ENCODE measurements at regions not wholly inside any gene's neighbourhood (a gene's known extent, or its start where the extent isn't known, plus 50 kb on each side); places are given as distances from the start of the nearest gene placed in this dataset.

GRCh38 chr5:56503929-56504328 lies 270.8 kb upstream of the ANKRD55 start:
- no peak overlapping the region for H3K4me3 ChIP-seq (ENCODE audit: low read depth, low read length)
- DNase-seq (ENCODE audit: low read depth) = no peak
- TF ChIP-seq POLR2A (IDR thresholded peaks at IDR 0.05; ENCODE audit: extremely low read depth, insufficient read length) (no peak), MAX (IDR thresholded peaks at IDR 0.05; ENCODE audit: low read depth, low read length) (no peak), MYC (IDR thresholded peaks at IDR 0.05; ENCODE audit: low read depth, low read length) (no peak), CTCF (IDR thresholded peaks at IDR 0.05; ENCODE audit: low read depth, low read length) (no peak)

GRCh38 chr5:56501781-56502557 lies 268.8 kb upstream of the ANKRD55 start:
- no peak overlapping the region for H3K4me3 ChIP-seq (ENCODE audit: low read depth, low read length)
- TF ChIP-seq CTCF (IDR thresholded peaks at IDR 0.05; ENCODE audit: low read depth, low read length) = no peak
- no peak for TF ChIP-seq MAX (IDR thresholded peaks at IDR 0.05; ENCODE audit: low read depth, low read length)
- no peak for TF ChIP-seq POLR2A (IDR thresholded peaks at IDR 0.05; ENCODE audit: extremely low read depth, insufficient read length)
- TF ChIP-seq MYC (IDR thresholded peaks at IDR 0.05; ENCODE audit: low read depth, low read length) = no peak
- DNase-seq (ENCODE audit: low read depth) = peak; percentile 31

- DNase-seq (ENCODE audit: low read depth) = no peak
- no peak overlapping the region for H3K4me3 ChIP-seq (ENCODE audit: low read depth, low read length)
- no peak for TF ChIP-seq CTCF (IDR thresholded peaks at IDR 0.05; ENCODE audit: low read depth, low read length)
- no peak for TF ChIP-seq MYC (IDR thresholded peaks at IDR 0.05; ENCODE audit: low read depth, low read length)
- no peak for TF ChIP-seq MAX (IDR thresholded peaks at IDR 0.05; ENCODE audit: low read depth, low read length)
- TF ChIP-seq POLR2A (IDR thresholded peaks at IDR 0.05; ENCODE audit: extremely low read depth, insufficient read length) = no peak
Observed at GRCh38 chr5:56499901-56500300, 266.8 kb upstream of the ANKRD55 start.

- no peak for DNase-seq (ENCODE audit: low read depth)
- no peak overlapping the region for H3K4me3 ChIP-seq (ENCODE audit: low read depth, low read length)
- TF ChIP-seq CTCF (IDR thresholded peaks at IDR 0.05; ENCODE audit: low read depth, low read length) = no peak
- TF ChIP-seq MAX (IDR thresholded peaks at IDR 0.05; ENCODE audit: low read depth, low read length) = no peak
- TF ChIP-seq MYC (IDR thresholded peaks at IDR 0.05; ENCODE audit: low read depth, low read length) = no peak
- no peak for TF ChIP-seq POLR2A (IDR thresholded peaks at IDR 0.05; ENCODE audit: extremely low read depth, insufficient read length)
Observed at GRCh38 chr5:56499491-56499890, 266.4 kb upstream of the ANKRD55 start.

- TF ChIP-seq MYC (IDR thresholded peaks at IDR 0.05; ENCODE audit: low read depth, low read length) = no peak
- TF ChIP-seq MAX (IDR thresholded peaks at IDR 0.05; ENCODE audit: low read depth, low read length) = no peak
- no peak for TF ChIP-seq CTCF (IDR thresholded peaks at IDR 0.05; ENCODE audit: low read depth, low read length)
- TF ChIP-seq POLR2A (IDR thresholded peaks at IDR 0.05; ENCODE audit: extremely low read depth, insufficient read length) = no peak
- no peak overlapping the region for H3K4me3 ChIP-seq (ENCODE audit: low read depth, low read length)
- no peak for DNase-seq (ENCODE audit: low read depth)
Observed at GRCh38 chr5:56498759-56499395, 265.7 kb upstream of the ANKRD55 start.
